Prostate gland (tissue), 2 donors: ENCODE measurements at regions not wholly inside any gene's neighbourhood (a gene's known extent, or its start where the extent isn't known, plus 50 kb on each side); places are given as distances from the start of the nearest gene placed in this dataset.

Experiments used
- DNase-seq: peaks from one replicate; pipeline ENCODE4 v3.0.0-alpha.2; 2019; ENCODE audit warnings: low spot score
- H3K27ac ChIP-seq, 2 donors: fragments of 200-600 bp; sonication (generic); 2 replicates each; pipeline ENCODE4 v1.5.1; 2017 to 2019
- H3K27me3 ChIP-seq: fragments of 200-600 bp; sonication (generic); replicated peaks from 2 replicates; pipeline ENCODE4 v1.5.1; 2019; ENCODE audit not compliant: insufficient read depth
- H3K36me3 ChIP-seq, 2 donors: fragments of 200-600 bp; sonication (generic); 1 replicate in 1 of 2; 2 replicates in 1 of 2; pipeline versions ENCODE4 v1.5.1 to v1.8.1; 2017 to 2019
- H3K4me1 ChIP-seq: fragments of 200-600 bp; sonication (generic); replicated peaks from 2 replicates; pipeline ENCODE4 v1.5.1; 2019
- H3K4me3 ChIP-seq, 2 donors: fragments of 200-600 bp; sonication (generic); 2 replicates each; pipeline ENCODE4 v1.5.1; 2017 to 2019
- H3K9me3 ChIP-seq: fragments of 200-600 bp; sonication (generic); 2 replicates; pipeline ENCODE4 v1.5.1; 2017
- CTCF ChIP-seq, 4 experiments: fragments of 200-600 bp in 2 of 4; fragments of 450-650 bp in 2 of 4; sonication (generic) in 2 of 4; IDR thresholded peaks; 1 replicate in 3 of 4; 2 replicates in 1 of 4; pipeline ENCODE4 v1.5.1; 2016 to 2019; ENCODE audit warnings: antibody characterized with exemption in 4 of 4, mild to moderate bottlenecking in 2 of 4, moderate library complexity in 2 of 4
- POLR2A ChIP-seq: fragments of 450-650 bp; IDR thresholded peaks from one replicate; pipeline ENCODE4 v1.6.1; 2016; ENCODE audit warnings: antibody characterized with exemption, mild to moderate bottlenecking
- POLR2AphosphoS5 ChIP-seq: sonication (generic); formaldehyde crosslinking; IDR thresholded peaks from one replicate; pipeline ENCODE4 v1.6.1; 2017; ENCODE audit warnings: antibody characterized with exemption
- WGBS: methylation state at CpG from one replicate; pipeline ENCODE4 v1.1.5; 2018; 5-methylcytosine and 5-hydroxymethylcytosine counted together
- intact Hi-C: fragments of 100-400 bp; cut with DNase I; formaldehyde crosslinking; loops from one replicate; pipeline ENCODE4 v1.14.2; 2022

GRCh38 chr5:156258934-156259333 lies 68.0 kb upstream of the SGCD start:
- Histone ChIP-seq H3K27ac (no peak overlapping the region), H3K36me3 (no peaks in the 10 kb centered on the region), H3K4me1 (no peaks in the 10 kb centered on the region), H3K9me3 (no peaks in the 10 kb centered on the region), H3K4me3 (no peak overlapping the region), H3K27me3 (no peaks in the 10 kb centered on the region)
- no peak for TF ChIP-seq POLR2AphosphoS5
- no peak for TF ChIP-seq POLR2A
- no peak for TF ChIP-seq CTCF (IDR thresholded peaks at IDR 0.05)
- intact Hi-C loops = no loop called here
- no peak for DNase-seq
- WGBS = 77% methylated on average over 2 of the region's 2 CpGs

- Histone ChIP-seq H3K36me3 (no peaks in the 10 kb centered on the region), H3K27me3 (no peaks in the 10 kb centered on the region), H3K4me1 (no peaks in the 10 kb centered on the region), H3K27ac (no peak overlapping the region), H3K4me3 (no peak overlapping the region), H3K9me3 (no peaks in the 10 kb centered on the region)
- intact Hi-C loops = no loop called here
- TF ChIP-seq POLR2A (no peak), CTCF (IDR thresholded peaks at IDR 0.05) (no peak), POLR2AphosphoS5 (no peak)
- WGBS = 52% methylated on average over 5 of the region's 5 CpGs
- DNase-seq = no peak
Observed at GRCh38 chr5:156259618-156260017, 67.3 kb upstream of the SGCD start.

- intact Hi-C loops = no loop called here
- Histone ChIP-seq H3K27me3 (no peaks in the 10 kb centered on the region), H3K36me3 (no peaks in the 10 kb centered on the region), H3K27ac (no peak overlapping the region), H3K4me1 (no peaks in the 10 kb centered on the region), H3K4me3 (no peak overlapping the region), H3K9me3 (no peaks in the 10 kb centered on the region)
- TF ChIP-seq POLR2A (no peak), POLR2AphosphoS5 (no peak), CTCF (IDR thresholded peaks at IDR 0.05) (no peak)
- 62% methylated on average over 5 of the region's 5 CpGs for WGBS
- no peak for DNase-seq
Observed at GRCh38 chr5:156261275-156261939, 65.6 kb upstream of the SGCD start.

GRCh38 chr5:156271569-156271968 lies 55.4 kb upstream of the SGCD start:
- no peak overlapping the region for H3K27ac ChIP-seq
- no peaks in the 10 kb centered on the region for H3K27me3 ChIP-seq
- no peaks in the 10 kb centered on the region for H3K36me3 ChIP-seq
- no peaks in the 10 kb centered on the region for H3K4me1 ChIP-seq
- H3K4me3 ChIP-seq = no peak overlapping the region
- H3K9me3 ChIP-seq = no peaks in the 10 kb centered on the region
- no peak for DNase-seq
- no peak for TF ChIP-seq POLR2A
- TF ChIP-seq POLR2AphosphoS5 = no peak
- TF ChIP-seq CTCF (IDR thresholded peaks at IDR 0.05) = no peak
- intact Hi-C loops = no loop called here

GRCh38 chr5:156272139-156272538 lies 54.8 kb upstream of the SGCD start:
- 94% methylated on average over 3 of the region's 3 CpGs for WGBS
- Histone ChIP-seq H3K9me3 (no peaks in the 10 kb centered on the region), H3K36me3 (no peaks in the 10 kb centered on the region), H3K27me3 (no peaks in the 10 kb centered on the region), H3K27ac (no peak overlapping the region), H3K4me1 (no peaks in the 10 kb centered on the region), H3K4me3 (no peak overlapping the region)
- intact Hi-C loops = no loop called here
- no peak for TF ChIP-seq CTCF (IDR thresholded peaks at IDR 0.05)
- TF ChIP-seq POLR2A = no peak
- no peak for TF ChIP-seq POLR2AphosphoS5
- no peak for DNase-seq
